ENCODE measurements at regions not wholly inside any gene's neighbourhood (a gene's known extent, or its start where the extent isn't known, plus 50 kb on each side); places are given as distances from the start of the nearest gene placed in this dataset.

DNA sequence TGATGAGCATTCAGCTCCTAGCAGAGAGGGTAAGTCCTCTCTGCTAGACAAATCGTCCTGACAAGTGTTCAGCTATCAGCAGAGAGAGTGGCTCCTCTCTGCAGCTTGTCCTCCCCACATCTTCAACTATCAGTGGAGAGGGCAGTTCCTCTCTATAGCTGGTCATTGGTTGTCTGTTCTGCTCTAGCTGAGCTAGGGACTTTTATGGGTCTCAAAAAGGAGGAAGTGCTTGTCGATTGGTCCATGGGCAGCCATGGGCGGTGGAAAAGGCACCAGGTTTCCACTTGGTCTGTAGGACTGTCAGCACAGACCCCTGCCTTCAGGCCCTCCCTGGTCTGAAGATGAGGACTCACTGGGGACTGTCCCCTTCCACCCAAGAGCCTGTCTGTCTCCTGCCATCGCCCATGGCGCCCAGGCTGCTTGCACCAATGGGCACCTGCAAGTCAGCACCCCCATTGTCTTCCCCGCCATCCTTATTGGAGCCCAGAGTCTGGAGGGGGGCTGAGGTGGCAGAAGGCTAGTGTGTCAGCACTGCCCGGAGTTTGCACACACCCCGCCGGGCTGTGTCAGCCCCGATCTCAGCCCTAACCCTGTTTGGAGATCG is 264.7 kb downstream of the ZBBX start:
- TF ChIP-seq EZH2phosphoT487 (IDR thresholded peaks at IDR 0.05; ENCODE audit: insufficient read depth, low read depth): no peak
- no peak for TF ChIP-seq EZH2 (IDR thresholded peaks at IDR 0.05; ENCODE audit: insufficient read depth, poor library complexity, severe bottlenecking)
